ENCODE measurements at regions not wholly inside any gene's neighbourhood (a gene's known extent, or its start where the extent isn't known, plus 50 kb on each side); places are given as distances from the start of the nearest gene placed in this dataset.

- no peak for TF ChIP-seq CTCF (IDR thresholded peaks at IDR 0.05)
- TF ChIP-seq POLR2A (IDR thresholded peaks at IDR 0.05), result no peak
These were observed 232.5 kb upstream of the FN1 start for GRCh38 chr2:215668378-215668775.

Measured in ovary (tissue), 3 donors.